ENCODE measurements at regions not wholly inside any gene's neighbourhood (a gene's known extent, or its start where the extent isn't known, plus 50 kb on each side); places are given as distances from the start of the nearest gene placed in this dataset.

GRCh38 chrX:8025705-8026104 lies 98.5 kb upstream of the PNPLA4 start:
- no peak overlapping the region for H2BK5ac ChIP-seq (ENCODE audit: low read depth, low read length, poor library complexity, severe bottlenecking)
- H3K27me3 ChIP-seq (ENCODE audit: control insufficient read depth in 1 of 2, insufficient read depth in 1 of 2, low read length in 2 of 2), result no peaks in the 10 kb centered on the region
- no peak overlapping the region for H2AK5ac ChIP-seq (ENCODE audit: low read length, severe bottlenecking)
- H3K27ac ChIP-seq (ENCODE audit: low read length, poor library complexity, severe bottlenecking), result no peak overlapping the region
- no peak overlapping the region for H2BK12ac ChIP-seq (ENCODE audit: low read length in 2 of 2)
- no peak for DNase-seq
- no peak overlapping the region for H3K14ac ChIP-seq (ENCODE audit: low read length in 2 of 2)
- H4K91ac ChIP-seq (ENCODE audit: low read length), result no peak overlapping the region
- no peak overlapping the region for H3K4me2 ChIP-seq (ENCODE audit: low read length, poor library complexity, severe bottlenecking)
- H3K18ac ChIP-seq (ENCODE audit: low read depth in 1 of 2, low read length in 2 of 2), result no peak overlapping the region
- no peak overlapping the region for H2BK15ac ChIP-seq (ENCODE audit: low read depth, poor library complexity, severe bottlenecking)
- no peak overlapping the region for H3K9ac ChIP-seq (ENCODE audit: low read length)
- no peak overlapping the region for H3K23ac ChIP-seq (ENCODE audit: low read length in 2 of 2)
- H4K8ac ChIP-seq (ENCODE audit: low read length), result no peak overlapping the region
- H2AFZ ChIP-seq (ENCODE audit: low read depth, low read length), result no peak overlapping the region
- H3K4me1 ChIP-seq (ENCODE audit: control insufficient read depth, insufficient read depth, low read depth, low read length), result no peaks in the 10 kb centered on the region
- no peak overlapping the region for H2BK120ac ChIP-seq (ENCODE audit: low read depth, low read length)
- no peaks in the 10 kb centered on the region for H3K79me1 ChIP-seq (replicated peaks; ENCODE audit: low read length, poor library complexity, severe bottlenecking)
- H3K36me3 ChIP-seq (ENCODE audit: control insufficient read depth in 1 of 2, insufficient read depth in 2 of 2, low read depth in 1 of 2, low read length in 2 of 2), result no peaks in the 10 kb centered on the region
- no peaks in the 10 kb centered on the region for H3K9me3 ChIP-seq (ENCODE audit: control insufficient read depth, low read length)
- no peak overlapping the region for H3K4me3 ChIP-seq (ENCODE audit: insufficient read depth in 1 of 2, low read depth in 1 of 2, low read length in 2 of 2)
- no peak overlapping the region for H3K4ac ChIP-seq (ENCODE audit: low read depth in 1 of 2, low read length in 2 of 2)

GRCh38 chrX:8018934-8019333 lies 91.7 kb upstream of the PNPLA4 start:
- H3K18ac ChIP-seq (ENCODE audit: low read depth in 1 of 2, low read length in 2 of 2), result no peak overlapping the region
- H3K27me3 ChIP-seq (ENCODE audit: control insufficient read depth in 1 of 2, insufficient read depth in 1 of 2, low read length in 2 of 2), result no peaks in the 10 kb centered on the region
- H2BK120ac ChIP-seq (ENCODE audit: low read depth, low read length), result no peak overlapping the region
- no peaks in the 10 kb centered on the region for H3K79me1 ChIP-seq (replicated peaks; ENCODE audit: low read length, poor library complexity, severe bottlenecking)
- no peak overlapping the region for H4K8ac ChIP-seq (ENCODE audit: low read length)
- H3K23ac ChIP-seq (ENCODE audit: low read length in 2 of 2), result no peak overlapping the region
- no peak overlapping the region for H3K4me2 ChIP-seq (ENCODE audit: low read length, poor library complexity, severe bottlenecking)
- no peaks in the 10 kb centered on the region for H3K9me3 ChIP-seq (ENCODE audit: control insufficient read depth, low read length)
- no peak overlapping the region for H3K9ac ChIP-seq (ENCODE audit: low read length)
- no peak for DNase-seq
- no peaks in the 10 kb centered on the region for H3K4me1 ChIP-seq (ENCODE audit: control insufficient read depth, insufficient read depth, low read depth, low read length)
- H3K4ac ChIP-seq (ENCODE audit: low read depth in 1 of 2, low read length in 2 of 2), result no peak overlapping the region
- H2BK5ac ChIP-seq (ENCODE audit: low read depth, low read length, poor library complexity, severe bottlenecking), result no peak overlapping the region
- no peak overlapping the region for H2BK12ac ChIP-seq (ENCODE audit: low read length in 2 of 2)
- H3K14ac ChIP-seq (ENCODE audit: low read length in 2 of 2), result no peak overlapping the region
- H2BK15ac ChIP-seq (ENCODE audit: low read depth, poor library complexity, severe bottlenecking), result no peak overlapping the region
- H4K91ac ChIP-seq (ENCODE audit: low read length), result no peak overlapping the region
- H3K36me3 ChIP-seq (ENCODE audit: control insufficient read depth in 1 of 2, insufficient read depth in 2 of 2, low read depth in 1 of 2, low read length in 2 of 2), result no peaks in the 10 kb centered on the region
- 96% methylated on average over 2 of the region's 5 CpGs for WGBS
- H2AK5ac ChIP-seq (ENCODE audit: low read length, severe bottlenecking), result no peak overlapping the region
- H3K27ac ChIP-seq (ENCODE audit: low read length, poor library complexity, severe bottlenecking), result no peak overlapping the region
- H2AFZ ChIP-seq (ENCODE audit: low read depth, low read length), result no peak overlapping the region
- H3K4me3 ChIP-seq (ENCODE audit: insufficient read depth in 1 of 2, low read depth in 1 of 2, low read length in 2 of 2), result no peak overlapping the region

GRCh38 chrX:8010105-8010504 lies 82.9 kb upstream of the PNPLA4 start:
- Histone ChIP-seq H3K23ac (ENCODE audit: low read length in 2 of 2) (no peak overlapping the region), H3K4me2 (ENCODE audit: low read length, poor library complexity, severe bottlenecking) (no peak overlapping the region)

DNA sequence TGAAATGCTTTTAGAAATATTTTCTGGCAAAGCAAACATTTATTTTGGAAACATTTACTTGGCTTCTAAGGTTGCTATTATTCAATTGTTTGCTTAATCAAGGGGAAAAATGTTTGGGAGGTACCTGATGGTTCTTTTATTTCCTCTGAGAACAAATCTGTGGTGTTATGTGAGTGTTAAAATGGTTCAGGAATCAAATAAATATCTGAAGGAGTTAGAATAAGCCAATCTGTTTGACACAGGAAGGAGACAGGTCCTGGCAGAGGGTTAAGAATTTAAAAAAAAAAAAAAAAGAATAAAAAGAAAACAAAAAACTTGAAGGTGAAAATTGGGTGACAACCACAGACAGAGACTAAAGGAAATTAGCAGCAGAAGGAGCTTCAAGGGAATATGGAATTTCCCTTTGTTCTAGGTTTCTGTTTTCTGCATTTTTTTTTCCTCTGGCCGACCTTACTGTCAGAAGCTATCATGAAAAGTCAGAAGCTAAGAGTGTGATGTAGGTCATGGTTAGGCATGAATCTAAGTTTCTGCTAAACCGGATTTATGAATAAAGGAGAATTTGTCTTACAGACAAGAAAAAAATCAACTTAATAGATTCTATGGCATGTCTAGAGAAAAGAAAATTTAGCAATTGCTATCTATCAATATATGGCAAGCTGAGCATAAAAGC lies 78.6 kb upstream of the PNPLA4 start:
- no CpG with 5 or more reads among the region's 2 CpGs for WGBS
- Histone ChIP-seq H3K23ac (ENCODE audit: low read length in 2 of 2) (no peak overlapping the region), H3K4me1 (ENCODE audit: control insufficient read depth, insufficient read depth, low read depth, low read length) (no peaks in the 10 kb centered on the region), H4K91ac (ENCODE audit: low read length) (no peak overlapping the region), H2BK5ac (ENCODE audit: low read depth, low read length, poor library complexity, severe bottlenecking) (no peak overlapping the region), H2BK120ac (ENCODE audit: low read depth, low read length) (no peak overlapping the region), H2AK5ac (ENCODE audit: low read length, severe bottlenecking) (no peak overlapping the region), H3K14ac (ENCODE audit: low read length in 2 of 2) (no peak overlapping the region), H3K9me3 (ENCODE audit: control insufficient read depth, low read length) (no peaks in the 10 kb centered on the region), H3K4me3 (ENCODE audit: insufficient read depth in 1 of 2, low read depth in 1 of 2, low read length in 2 of 2) (no peak overlapping the region), H3K36me3 (ENCODE audit: control insufficient read depth in 1 of 2, insufficient read depth in 2 of 2, low read depth in 1 of 2, low read length in 2 of 2) (no peaks in the 10 kb centered on the region), H4K8ac (ENCODE audit: low read length) (no peak overlapping the region), H3K4me2 (ENCODE audit: low read length, poor library complexity, severe bottlenecking) (no peak overlapping the region), H3K27me3 (ENCODE audit: control insufficient read depth in 1 of 2, insufficient read depth in 1 of 2, low read length in 2 of 2) (no peaks in the 10 kb centered on the region), H3K18ac (ENCODE audit: low read depth in 1 of 2, low read length in 2 of 2) (no peak overlapping the region), H3K4ac (ENCODE audit: low read depth in 1 of 2, low read length in 2 of 2) (no peak overlapping the region), H3K79me1 (replicated peaks; ENCODE audit: low read length, poor library complexity, severe bottlenecking) (no peaks in the 10 kb centered on the region), H3K27ac (ENCODE audit: low read length, poor library complexity, severe bottlenecking) (no peak overlapping the region), H2BK12ac (ENCODE audit: low read length in 2 of 2) (no peak overlapping the region), H2BK15ac (ENCODE audit: low read depth, poor library complexity, severe bottlenecking) (no peak overlapping the region), H2AFZ (ENCODE audit: low read depth, low read length) (no peak overlapping the region), H3K9ac (ENCODE audit: low read length) (no peak overlapping the region)
- DNase-seq, result no peak

More at GRCh38 chrX:8010105-8010504, 82.9 kb upstream of the PNPLA4 start:
- Histone ChIP-seq H3K4me3 (ENCODE audit: insufficient read depth in 1 of 2, low read depth in 1 of 2, low read length in 2 of 2) (no peak overlapping the region), H2AK5ac (ENCODE audit: low read length, severe bottlenecking) (no peak overlapping the region), H3K27me3 (ENCODE audit: control insufficient read depth in 1 of 2, insufficient read depth in 1 of 2, low read length in 2 of 2) (no peaks in the 10 kb centered on the region), H2BK120ac (ENCODE audit: low read depth, low read length) (no peak overlapping the region), H3K4me1 (ENCODE audit: control insufficient read depth, insufficient read depth, low read depth, low read length) (no peaks in the 10 kb centered on the region), H3K9me3 (ENCODE audit: control insufficient read depth, low read length) (no peaks in the 10 kb centered on the region), H2BK5ac (ENCODE audit: low read depth, low read length, poor library complexity, severe bottlenecking) (no peak overlapping the region), H3K18ac (ENCODE audit: low read depth in 1 of 2, low read length in 2 of 2) (no peak overlapping the region), H4K8ac (ENCODE audit: low read length) (no peak overlapping the region), H4K91ac (ENCODE audit: low read length) (no peak overlapping the region), H3K9ac (ENCODE audit: low read length) (no peak overlapping the region), H3K4ac (ENCODE audit: low read depth in 1 of 2, low read length in 2 of 2) (no peak overlapping the region), H3K27ac (ENCODE audit: low read length, poor library complexity, severe bottlenecking) (no peak overlapping the region), H2AFZ (ENCODE audit: low read depth, low read length) (no peak overlapping the region), H3K14ac (ENCODE audit: low read length in 2 of 2) (no peak overlapping the region), H2BK12ac (ENCODE audit: low read length in 2 of 2) (no peak overlapping the region), H2BK15ac (ENCODE audit: low read depth, poor library complexity, severe bottlenecking) (no peak overlapping the region), H3K79me1 (replicated peaks; ENCODE audit: low read length, poor library complexity, severe bottlenecking) (no peaks in the 10 kb centered on the region), H3K36me3 (ENCODE audit: control insufficient read depth in 1 of 2, insufficient read depth in 2 of 2, low read depth in 1 of 2, low read length in 2 of 2) (no peaks in the 10 kb centered on the region)
- DNase-seq, result no peak
- 99% methylated on average over 3 of the region's 4 CpGs for WGBS

Data from mesenchymal stem cell (in vitro differentiated cells and primary cell).